ENCODE measurements at regions not wholly inside any gene's neighbourhood (a gene's known extent, or its start where the extent isn't known, plus 50 kb on each side); places are given as distances from the start of the nearest gene placed in this dataset.
"Not testable (repeated sequence)": the region's sequence is repeated elsewhere in the genome, so short reads cannot be mapped to it uniquely, and the experiment has no call there.

DNA sequence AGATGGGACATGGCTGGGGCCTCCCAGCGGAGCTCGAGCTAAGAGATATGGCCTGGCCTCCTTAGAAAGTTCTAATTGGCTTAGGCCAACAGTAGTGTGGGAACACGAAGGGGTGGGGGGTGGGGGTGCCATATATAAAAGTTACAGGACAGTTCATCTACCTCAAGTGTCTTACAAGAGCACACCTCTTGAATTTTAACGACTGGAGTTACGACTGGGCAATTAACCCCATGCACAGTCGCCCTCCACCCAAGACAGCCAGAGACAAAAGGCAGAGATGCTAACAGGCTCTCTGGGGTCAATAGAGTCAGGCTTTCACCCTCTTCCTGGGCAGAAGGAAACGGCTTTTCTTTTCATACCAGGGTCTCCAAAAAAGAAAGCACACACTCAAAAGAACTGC lies 302.2 kb downstream of the BCOR start:
- DNase-seq (ENCODE audit: missing footprints) (no peak), ATAC-seq (no peak)
- intact Hi-C loops (cut with DNase I) = no loop called here

DNA sequence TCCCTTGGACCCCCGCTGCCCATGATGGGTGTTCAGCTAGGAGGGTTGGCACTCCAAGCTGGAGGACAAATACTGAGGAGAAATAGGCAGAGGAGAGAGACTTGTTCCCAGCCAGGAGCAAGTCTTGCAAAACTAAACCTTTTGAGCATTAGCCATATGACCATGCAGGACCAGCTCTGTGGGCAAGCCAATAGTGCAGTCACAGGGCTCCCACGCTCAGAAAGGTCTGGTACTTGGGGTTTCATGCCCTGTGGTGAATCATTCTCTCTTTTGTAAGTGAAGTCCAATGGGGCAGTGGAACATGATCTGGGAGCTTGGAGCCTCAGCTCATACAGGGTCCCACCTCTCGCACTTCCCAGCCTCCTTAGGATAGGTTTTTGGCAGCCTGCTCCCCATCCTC lies 300.9 kb downstream of the BCOR start:
- intact Hi-C loops (cut with DNase I) = no loop called here
- ATAC-seq (no peak), DNase-seq (ENCODE audit: missing footprints) (no peak)

DNA sequence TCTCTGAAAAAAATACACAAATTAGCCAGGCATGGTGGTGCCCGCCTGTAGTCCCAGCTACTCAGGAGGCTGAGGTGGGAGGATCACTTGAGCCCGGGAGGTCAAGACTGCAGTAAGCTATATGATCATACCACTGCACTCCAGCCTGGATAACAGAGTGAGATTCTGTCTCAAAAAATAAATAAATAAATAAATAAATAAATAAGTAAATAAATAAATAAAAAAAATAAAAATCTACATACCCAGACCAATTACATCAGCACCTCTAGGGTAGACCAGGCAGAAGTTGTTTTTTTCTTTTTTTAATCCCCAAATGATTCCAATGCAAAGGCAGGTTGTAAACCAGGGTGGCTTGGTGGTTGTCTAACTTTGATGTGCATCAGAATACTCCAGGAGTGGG lies 299.3 kb downstream of the BCOR start:
- ATAC-seq; intact Hi-C loops (cut with DNase I): not testable (repeated sequence)

DNA sequence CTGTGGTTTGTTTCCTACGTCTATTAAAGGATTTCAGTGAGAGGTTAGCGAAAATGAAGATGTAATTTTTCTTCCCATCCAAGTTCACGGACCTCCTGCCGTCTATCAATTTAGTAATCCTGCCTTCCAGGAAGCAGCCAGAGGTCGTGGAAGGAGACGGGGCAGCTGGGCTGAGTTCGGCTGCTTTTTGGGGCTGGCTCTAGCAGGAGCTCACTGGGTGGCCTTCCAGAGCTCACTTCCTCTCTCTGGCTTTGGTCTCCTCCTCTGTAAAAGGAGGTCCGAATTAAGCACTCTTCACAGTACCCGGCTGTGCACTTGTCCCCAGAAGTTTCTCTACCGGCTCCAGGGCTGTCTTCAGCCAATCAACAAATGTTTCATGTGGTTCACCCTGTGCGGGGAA lies 295.4 kb downstream of the BCOR start:
- DNase-seq (ENCODE audit: missing footprints) = no peak
- peak; percentile 64 for ATAC-seq
- intact Hi-C loops (cut with DNase I) = loop anchor here (10.0 kb wide), 1 partner anchor 538 kb away; no protein-coding TSS in a partner anchor

More for the DNA sequence above, 299.3 kb downstream of the BCOR start:
- not testable (repeated sequence) for DNase-seq (ENCODE audit: missing footprints)

DNA sequence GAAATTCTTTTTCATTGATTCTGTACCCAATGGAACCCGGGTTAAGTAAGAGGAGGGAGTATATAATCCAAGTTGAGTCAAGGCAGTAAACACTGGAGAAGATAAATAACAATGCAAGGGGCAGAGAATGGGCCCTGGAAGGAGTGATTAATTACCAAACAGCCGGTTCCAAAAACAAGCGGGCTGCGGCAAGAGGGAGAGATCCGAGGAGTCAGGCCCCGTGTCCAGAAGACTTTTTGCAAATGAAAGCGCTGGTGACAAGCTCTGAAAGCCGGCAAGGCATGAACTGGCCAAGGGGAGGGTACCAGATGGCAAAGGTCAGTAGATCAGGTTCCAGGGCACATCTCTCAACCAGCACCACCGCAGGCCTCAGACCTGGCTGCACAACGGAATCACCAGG lies 294.9 kb downstream of the BCOR start:
- DNase-seq (ENCODE audit: missing footprints) = no peak
- intact Hi-C loops (cut with DNase I) = loop anchor here (10.0 kb wide), 1 partner anchor 538 kb away; no protein-coding TSS in a partner anchor
- ATAC-seq = no peak

DNA sequence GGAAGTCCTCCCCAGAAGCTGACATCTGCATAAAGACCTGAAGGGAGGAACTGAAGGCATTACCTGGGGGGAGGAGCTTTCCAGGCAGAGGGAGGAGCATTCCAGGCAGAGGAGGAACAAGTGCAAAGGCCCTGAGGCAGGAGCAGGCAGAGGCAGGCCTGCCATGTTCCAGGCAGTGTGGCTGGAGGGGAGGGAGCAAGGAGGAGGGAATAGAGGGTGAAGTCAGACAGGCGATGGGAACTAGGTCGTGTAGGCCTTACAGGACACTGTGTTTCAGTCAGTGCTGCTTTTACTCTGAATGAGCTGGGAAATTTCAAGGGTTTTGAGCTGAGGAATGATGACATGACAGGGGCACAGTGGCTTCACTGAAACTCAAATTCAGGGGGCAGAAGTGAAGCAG lies 292.7 kb downstream of the BCOR start:
- no peak for ATAC-seq
- intact Hi-C loops (cut with DNase I) = loop anchor here (10.0 kb wide), 1 partner anchor 540 kb away; no protein-coding TSS in a partner anchor

DNA sequence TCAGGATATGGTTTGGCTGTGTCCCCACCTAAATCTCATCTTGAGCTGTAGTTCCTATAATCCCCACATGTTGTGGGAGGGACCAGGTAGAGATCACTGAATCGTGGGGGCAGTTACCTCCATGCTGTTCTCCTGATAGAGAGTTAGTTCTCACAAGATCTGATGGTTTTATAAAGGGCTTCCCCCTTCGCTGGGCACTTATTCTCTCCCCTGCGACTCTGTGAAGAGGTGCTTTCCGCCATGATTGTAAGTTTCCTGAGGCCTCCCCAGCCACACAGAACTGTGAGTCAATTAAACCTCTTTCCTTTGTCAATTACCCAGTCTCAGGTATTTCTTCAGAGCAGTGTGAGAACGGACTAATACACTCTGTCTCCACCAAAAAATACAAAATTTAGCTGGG lies 291.9 kb downstream of the BCOR start:
- DNase-seq (ENCODE audit: missing footprints) (no peak), ATAC-seq (no peak)
- intact Hi-C loops (cut with DNase I) = loop anchor here (10.0 kb wide), 1 partner anchor 541 kb away; no protein-coding TSS in a partner anchor

More for the DNA sequence above, 292.7 kb downstream of the BCOR start:
- no peak for DNase-seq (ENCODE audit: missing footprints)

DNA sequence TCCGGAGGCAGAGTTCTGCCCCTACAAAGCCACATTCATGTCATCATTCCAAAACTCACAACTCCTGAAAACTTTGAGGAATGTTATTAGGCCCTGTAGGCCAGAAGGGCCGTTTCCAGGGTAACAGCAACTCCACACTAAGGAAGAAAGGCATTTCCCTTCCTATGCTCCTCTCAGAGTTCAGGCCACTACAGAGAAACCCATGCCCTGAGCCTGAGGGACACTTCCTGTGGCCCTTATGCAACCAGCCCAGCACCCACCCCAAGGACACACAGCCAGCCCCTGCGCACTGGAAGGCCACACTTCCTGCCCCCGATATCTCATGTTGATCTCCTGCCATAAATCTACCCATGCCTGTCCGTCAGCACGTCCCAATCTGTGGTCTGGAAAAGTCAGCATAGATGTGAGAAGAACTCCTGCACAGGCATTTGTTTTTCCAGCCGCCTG lies 289.3 kb downstream of the BCOR start:
- intact Hi-C loops (cut with DNase I) = loop anchor here (10.0 kb wide), 1 partner anchor 544 kb away; no protein-coding TSS in a partner anchor
- DNase-seq (ENCODE audit: missing footprints) (no peak), ATAC-seq (peak; percentile 49)

DNA sequence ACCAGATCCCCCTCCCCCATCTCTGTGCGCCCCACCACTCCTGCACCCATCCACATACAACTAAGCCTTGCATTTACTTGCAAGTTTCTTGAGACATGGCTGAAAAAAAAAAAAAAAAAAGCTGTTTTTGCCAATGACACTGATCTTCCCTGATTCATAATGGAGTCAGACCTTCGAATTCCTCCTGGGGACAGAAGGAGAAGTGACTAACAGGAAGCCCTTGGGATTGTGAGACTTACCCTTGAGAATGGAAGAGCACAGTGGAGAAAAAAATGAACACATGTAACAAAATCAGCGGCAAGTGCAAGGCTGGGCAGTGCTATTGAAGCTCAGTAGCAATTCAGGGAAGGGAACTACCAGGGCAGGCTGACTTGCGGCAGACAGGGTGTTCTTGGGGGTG lies 288.4 kb downstream of the BCOR start:
- no peak for DNase-seq (ENCODE audit: missing footprints)
- no peak for ATAC-seq

DNA sequence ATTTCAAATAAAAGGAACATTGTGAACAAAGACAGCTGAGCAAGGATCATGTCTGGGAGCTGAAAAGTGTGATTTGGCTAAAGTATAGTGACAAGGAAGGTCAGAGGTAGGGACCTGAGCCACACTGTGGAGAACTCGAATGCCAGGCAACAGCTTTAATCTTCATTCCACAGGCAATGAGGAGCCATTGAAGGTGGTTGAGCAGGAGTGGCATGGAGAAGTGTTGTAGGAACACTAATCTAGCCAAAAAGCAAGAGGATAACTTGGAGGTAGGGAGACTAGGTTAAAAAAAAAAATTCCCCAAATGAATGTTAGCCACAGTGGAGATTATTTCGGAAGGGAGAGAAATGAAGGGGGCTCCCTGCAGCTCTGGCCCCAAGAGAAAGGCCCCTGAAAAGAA lies 286.9 kb downstream of the BCOR start:
- ATAC-seq (no peak), DNase-seq (ENCODE audit: missing footprints) (no peak)
- intact Hi-C loops (cut with DNase I) = loop anchor here (5.0 kb wide), 4 partner anchors 79 to 656 kb away; partner anchors contain the start of gene BCOR

More for the DNA sequence above, 288.4 kb downstream of the BCOR start:
- intact Hi-C loops (cut with DNase I) = loop anchor here (10.0 kb wide), 1 partner anchor 545 kb away; no protein-coding TSS in a partner anchor

DNA sequence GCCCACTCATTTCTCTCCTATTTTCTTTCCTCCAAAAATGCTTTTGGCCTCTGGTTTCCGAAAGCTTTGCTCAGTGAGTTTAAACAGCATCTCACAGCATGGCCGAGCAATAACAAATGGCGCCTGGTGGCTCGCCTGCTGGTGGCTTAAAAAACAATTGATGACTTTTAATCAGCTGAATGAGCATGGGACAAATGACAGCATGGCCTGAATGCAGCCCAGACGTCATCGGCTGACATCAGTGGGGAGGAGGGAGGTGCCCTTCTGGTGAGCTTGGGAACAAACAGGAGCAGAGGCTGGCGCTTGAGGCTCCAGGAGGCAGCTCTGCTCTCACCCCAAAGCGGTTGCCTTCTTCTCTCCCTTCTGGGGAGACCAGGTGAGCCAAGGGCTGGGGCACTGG lies 286.4 kb downstream of the BCOR start:
- DNase-seq (ENCODE audit: missing footprints) (no peak), ATAC-seq (no peak)

DNA sequence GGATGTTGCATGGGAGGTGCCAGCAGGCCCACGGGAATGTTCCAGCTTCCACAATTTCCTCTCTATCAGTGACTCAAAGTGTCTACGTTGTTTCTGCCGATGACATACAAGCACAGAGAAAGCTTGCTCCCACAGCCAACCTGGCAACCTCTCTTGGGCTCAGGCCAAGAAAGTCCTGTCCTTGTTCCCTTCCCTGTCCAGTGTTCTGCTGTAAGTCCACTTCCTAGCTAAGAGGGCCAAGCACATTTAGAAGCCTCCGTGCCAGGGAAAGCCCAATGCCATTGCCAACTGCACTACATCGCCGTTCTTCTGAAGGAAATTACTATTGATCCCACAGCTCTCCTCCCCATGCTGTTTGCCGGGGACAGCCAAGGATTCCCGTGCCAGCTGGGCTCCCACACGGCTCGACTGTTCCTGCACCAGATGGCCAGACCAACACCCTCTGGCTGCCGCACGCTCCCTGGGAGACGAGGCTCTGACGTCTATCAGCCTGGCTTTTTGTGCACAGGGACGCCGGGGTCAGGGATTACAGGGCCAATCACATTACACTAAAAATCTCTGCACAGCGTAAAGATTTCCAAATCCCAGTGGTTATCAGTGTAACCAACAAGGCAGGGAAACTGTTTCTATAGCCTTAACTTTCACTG lies 284.0 kb downstream of the BCOR start:
- ATAC-seq (peak; percentile 92), DNase-seq (ENCODE audit: missing footprints) (peak; percentile 84)
- intact Hi-C loops (cut with DNase I) = loop anchor here (1.0 to 5.0 kb wide), 6 partner anchors 73 to 654 kb away; partner anchors contain the start of gene BCOR

More for the DNA sequence above, 286.4 kb downstream of the BCOR start:
- intact Hi-C loops (cut with DNase I) = loop anchor here (5.0 kb wide), 4 partner anchors 79 to 656 kb away; partner anchors contain the start of gene BCOR

DNA sequence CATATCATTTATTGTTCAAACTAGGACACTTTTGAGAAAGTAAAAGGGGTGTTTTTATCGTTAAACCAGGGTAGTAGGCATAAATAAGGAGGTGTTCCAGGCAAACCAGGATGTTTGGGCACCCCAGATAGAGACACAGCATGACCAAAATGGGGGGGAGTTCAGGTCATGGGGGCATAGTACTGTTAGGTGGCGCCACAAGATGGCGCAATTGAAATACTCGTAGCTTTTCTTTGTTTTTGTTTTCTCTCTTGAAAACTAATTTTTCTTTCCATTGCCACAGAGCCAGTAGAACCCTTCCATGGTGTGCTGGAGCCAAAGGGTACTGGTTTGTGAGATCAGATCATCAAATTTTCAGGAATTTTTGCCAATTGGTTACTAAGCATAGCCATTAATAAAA lies 283.4 kb downstream of the BCOR start:
- DNase-seq (ENCODE audit: missing footprints) (no peak), ATAC-seq (peak; percentile 18)
- intact Hi-C loops (cut with DNase I) = loop anchor here (1.0 to 5.0 kb wide), 5 partner anchors 82 to 653 kb away; partner anchors contain the start of gene BCOR

DNA sequence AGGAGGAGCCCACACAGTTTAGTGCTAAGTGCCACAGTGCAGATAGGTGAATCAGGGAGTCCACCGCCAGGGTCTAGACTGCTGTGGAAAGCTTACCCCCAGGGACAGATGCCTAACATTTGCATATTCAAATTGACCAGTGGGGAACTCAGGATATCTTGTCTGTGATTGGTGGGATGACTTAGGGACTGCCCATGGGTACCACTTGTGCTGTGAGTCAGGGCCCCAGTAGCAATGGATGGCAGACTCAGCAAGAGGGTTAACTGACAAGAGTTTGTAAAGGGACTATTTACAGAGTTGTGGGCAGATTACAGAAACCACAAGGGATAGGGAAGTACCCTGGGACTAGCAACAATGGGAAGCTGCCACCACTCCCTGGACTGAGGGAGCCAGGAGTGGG lies 282.1 kb downstream of the BCOR start:
- DNase-seq (ENCODE audit: missing footprints) (no peak), ATAC-seq (no peak)
- intact Hi-C loops (cut with DNase I) = loop anchor here (5.0 kb wide), 1 partner anchor 357 kb away; no protein-coding TSS in a partner anchor

DNA sequence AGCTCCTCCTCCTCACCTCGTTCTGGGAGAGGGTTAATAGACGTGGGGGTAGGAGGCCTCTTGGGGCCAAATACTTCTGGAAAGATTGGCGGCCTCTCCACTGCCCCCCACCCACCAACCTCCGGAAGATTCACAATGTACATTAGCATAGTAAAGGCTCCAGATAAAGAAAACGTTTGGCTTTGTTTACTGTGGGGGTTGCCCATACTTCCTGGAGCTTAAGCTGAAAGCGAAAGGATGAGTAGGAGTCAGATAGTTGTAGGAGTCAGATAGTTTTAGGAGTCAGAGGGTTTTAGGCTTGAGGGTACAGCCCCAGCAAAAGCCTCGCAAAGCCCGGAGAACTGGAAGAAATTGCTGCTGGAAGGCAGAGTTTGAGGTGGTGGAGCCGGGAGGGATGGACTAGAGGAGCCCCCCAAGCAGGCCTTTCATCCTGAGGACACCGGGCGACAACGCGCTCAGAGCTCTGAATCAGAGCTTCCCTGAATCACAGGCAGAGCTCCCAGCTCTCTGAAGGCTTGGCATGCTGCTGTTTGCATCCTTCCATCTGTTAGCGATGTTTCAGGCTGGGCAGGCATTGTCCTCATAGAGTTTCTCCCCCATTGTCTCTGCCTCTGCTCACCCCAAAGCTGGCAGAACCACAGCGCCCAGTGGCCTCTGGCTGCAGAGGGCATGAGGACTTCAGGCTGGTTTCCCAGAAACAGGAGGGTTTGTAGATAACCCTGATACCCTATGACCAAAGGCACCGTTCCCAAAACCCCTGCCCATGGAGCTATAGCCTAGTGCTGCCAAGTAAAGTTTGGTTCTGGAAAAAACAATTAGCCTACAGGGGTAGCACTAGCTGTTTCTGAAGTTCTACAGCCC lies 280.7 kb downstream of the BCOR start:
- DNase-seq (ENCODE audit: missing footprints) (no peak), ATAC-seq (no peak)
- intact Hi-C loops (cut with DNase I) = loop anchor here (5.0 kb wide), 1 partner anchor 355 kb away; no protein-coding TSS in a partner anchor

DNA sequence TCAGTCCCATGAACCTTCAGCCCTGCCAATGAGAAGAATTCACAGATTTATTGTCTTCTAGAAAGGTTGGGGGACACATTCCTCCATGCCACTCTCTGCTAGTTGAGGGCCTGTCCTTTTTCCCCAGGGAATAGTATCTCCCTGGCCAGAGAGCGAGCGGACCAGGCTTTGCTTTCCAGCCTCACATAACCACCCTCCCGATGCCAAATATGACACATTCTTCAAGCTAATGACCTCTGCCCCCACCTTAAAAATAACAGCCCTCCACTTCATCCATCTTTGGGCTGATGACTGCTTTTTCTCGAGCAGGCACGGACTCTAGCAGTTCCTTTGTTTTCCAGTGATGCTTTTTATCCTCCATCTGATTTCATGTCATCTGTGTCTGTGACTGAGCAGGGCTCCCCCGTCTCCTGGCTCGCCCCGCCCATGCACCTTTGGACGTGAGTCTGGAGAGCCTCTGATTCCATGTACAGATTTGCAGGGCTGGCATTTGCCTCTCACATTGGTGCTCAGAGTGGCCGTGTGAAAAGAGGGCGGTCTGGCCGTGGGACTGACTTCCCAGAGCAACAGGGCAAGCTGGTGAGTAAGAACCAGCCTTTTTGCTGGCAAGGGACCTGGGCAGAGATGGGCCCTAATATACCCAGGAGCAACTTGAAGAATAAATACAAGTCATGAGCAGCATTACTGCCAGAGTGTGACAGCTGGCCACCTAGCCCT lies 279.8 kb downstream of the BCOR start:
- intact Hi-C loops (cut with DNase I) = loop anchor here (5.0 kb wide), 1 partner anchor 354 kb away; no protein-coding TSS in a partner anchor
- no peak for ATAC-seq
- no peak for DNase-seq (ENCODE audit: missing footprints)

DNA sequence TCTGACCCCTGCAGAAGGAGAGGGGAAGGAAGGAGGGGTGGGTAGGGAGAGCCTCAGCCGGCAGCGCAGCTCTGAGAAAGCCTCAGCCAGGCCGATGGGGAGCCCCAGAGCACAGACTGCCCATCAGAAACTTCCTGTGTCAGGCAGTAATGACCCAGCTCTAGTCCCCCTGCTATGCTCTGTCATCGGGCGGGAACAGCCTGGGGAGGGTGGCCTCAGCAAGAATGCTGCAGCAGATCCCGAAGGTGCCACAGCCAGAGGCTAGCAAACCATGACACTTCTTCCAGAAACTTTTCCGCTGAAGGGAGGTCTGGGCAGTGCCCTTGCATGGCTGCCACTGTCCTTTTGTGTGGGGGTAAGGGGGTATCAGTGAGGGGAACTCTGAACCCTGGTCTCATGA lies 279.0 kb downstream of the BCOR start:
- no peak for ATAC-seq
- DNase-seq (ENCODE audit: missing footprints) = no peak
- intact Hi-C loops (cut with DNase I) = loop anchor here (5.0 kb wide), 1 partner anchor 354 kb away; no protein-coding TSS in a partner anchor
